K562 (cell line): ENCODE measurements at regions not wholly inside any gene's neighbourhood (a gene's known extent, or its start where the extent isn't known, plus 50 kb on each side); places are given as distances from the start of the nearest gene placed in this dataset.

Source experiments
- ARNT ChIP-seq, 2 experiments: fragments of 450-650 bp; IDR thresholded peaks; 2 replicates each; pipeline ENCODE4 v1.6.1; 2016; ENCODE audit warnings: mild to moderate bottlenecking in 1 of 2
- BRCA1 ChIP-seq, 2 experiments: fragments of 450-650 bp in 1 of 2; sonication (generic) in 1 of 2; formaldehyde crosslinking in 1 of 2; IDR thresholded peaks; 2 replicates each; pipeline versions ENCODE4 v1.5.0 to v1.6.1; 2017 to 2020; ENCODE audit warnings: mild to moderate bottlenecking in 1 of 2, missing genetic modification reagents in 1 of 2
- CCAR2 ChIP-seq: fragments of 200-400 bp; formaldehyde crosslinking; IDR thresholded peaks from 2 replicates; pipeline ENCODE4 v1.6.1; 2017; ENCODE audit warnings: mild to moderate bottlenecking, low read depth, low read length
- CEBPG ChIP-seq, 3 experiments: fragments of 200-800 bp in 1 of 3; sonication (Bioruptor generic) in 1 of 3; sonication (generic) in 1 of 3; formaldehyde crosslinking in 1 of 3; IDR thresholded peaks in 2 of 3; conservative IDR thresholded peaks in 1 of 3; 2 replicates each; pipeline versions ENCODE4 v1.6.1 to v1.8.0; 2016 to 2022; ENCODE audit warnings: missing compliant biosample characterization in 2 of 3, missing genetic modification characterization in 2 of 3, mild to moderate bottlenecking in 1 of 3, missing genetic modification reagents in 1 of 3
- GABPB2 ChIP-seq: fragments of 250-450 bp; sonication (Bioruptor Pico); conservative IDR thresholded peaks from 2 replicates; pipeline ENCODE4 v1.5.1; 2021; ENCODE audit warnings: mild to moderate bottlenecking
- GTF3C2 ChIP-seq: IDR thresholded peaks from 3 replicates; pipeline ENCODE4 v1.6.1; 2011; ENCODE audit warnings: borderline replicate concordance, mild to moderate bottlenecking, moderate library complexity; ENCODE audit not compliant: insufficient read length; ENCODE audit errors: extremely low read depth
- HNRNPUL1 ChIP-seq: fragments of 200-400 bp; formaldehyde crosslinking; IDR thresholded peaks from 2 replicates; pipeline ENCODE4 v1.6.1; 2017; ENCODE audit warnings: low read length
- IRF2 ChIP-seq: sonication (generic); formaldehyde crosslinking; IDR thresholded peaks from 2 replicates; pipeline ENCODE4 v1.8.1; 2022; ENCODE audit warnings: mild to moderate bottlenecking, missing genetic modification reagents
- LARP7 ChIP-seq: fragments of 450-650 bp; IDR thresholded peaks from 2 replicates; pipeline ENCODE4 v1.6.1; 2016
- MCM5 ChIP-seq: fragments of 450-650 bp; IDR thresholded peaks from 2 replicates; pipeline ENCODE4 v1.6.1; 2016; ENCODE audit warnings: low read depth
- MEF2D ChIP-seq: conservative IDR thresholded peaks from 2 replicates; pipeline ENCODE4 v1.6.1; 2016; ENCODE audit warnings: low read depth, missing genetic modification characterization, missing compliant biosample characterization
- POLR2A ChIP-seq: fragments of 450-650 bp; conservative IDR thresholded peaks from 2 replicates; pipeline ENCODE4 v1.6.1; 2016
- POLR2H ChIP-seq: IDR thresholded peaks from 2 replicates; pipeline ENCODE4 v1.6.1; 2016; ENCODE audit warnings: missing genetic modification characterization, low read depth, mild to moderate bottlenecking, control low read depth, missing compliant biosample characterization, moderate library complexity
- PURB ChIP-seq: sonication (generic); formaldehyde crosslinking; IDR thresholded peaks from 2 replicates; pipeline ENCODE4 v1.9.0; 2021; ENCODE audit warnings: low read depth, mild to moderate bottlenecking, missing genetic modification reagents
- SAP30 ChIP-seq: fragments of 200-600 bp; sonication (generic); IDR thresholded peaks from 2 replicates; pipeline ENCODE4 v1.6.1; 2012; ENCODE audit warnings: borderline replicate concordance, low read depth, mild to moderate bottlenecking, moderate library complexity, low read length, control low read depth, inconsistent platforms; ENCODE audit not compliant: insufficient read depth, poor library complexity, severe bottlenecking
- SIN3A ChIP-seq, 2 experiments: fragments of 150-350 bp in 1 of 2; IDR thresholded peaks; 2 replicates each; pipeline ENCODE4 v1.6.1; 2011 to 2016; ENCODE audit warnings: borderline replicate concordance in 2 of 2, low read depth in 2 of 2, low read length in 2 of 2, mild to moderate bottlenecking in 2 of 2, moderate library complexity in 2 of 2; ENCODE audit not compliant: control insufficient read depth in 1 of 2
- SMC3 ChIP-seq: conservative IDR thresholded peaks from 2 replicates; pipeline ENCODE4 v1.6.1; 2011; ENCODE audit warnings: low read depth, low read length, improper control_type of control experiment; ENCODE audit not compliant: insufficient read depth
- SP2 ChIP-seq: IDR thresholded peaks from 2 replicates; pipeline ENCODE4 v1.6.1; 2011; ENCODE audit warnings: mild to moderate bottlenecking, low read depth, low read length, moderate library complexity; ENCODE audit not compliant: poor library complexity, severe bottlenecking; ENCODE audit errors: extremely low read depth
- TGIF2 ChIP-seq: sonication (generic); formaldehyde crosslinking; IDR thresholded peaks from 2 replicates; pipeline ENCODE4 v1.8.1; 2022; ENCODE audit warnings: mild to moderate bottlenecking, missing genetic modification reagents, moderate library complexity
- ZNF263 ChIP-seq: sonication (generic); formaldehyde crosslinking; IDR thresholded peaks from 2 replicates; pipeline ENCODE4 v1.8.0; 2022; ENCODE audit warnings: mild to moderate bottlenecking, missing genetic modification reagents, borderline replicate concordance
- ZNF316 ChIP-seq: fragments of 450-650 bp; IDR thresholded peaks from 2 replicates; pipeline ENCODE4 v1.6.1; 2016
- ZNF57 ChIP-seq: fragments of 450-650 bp; formaldehyde crosslinking; IDR thresholded peaks from 2 replicates; pipeline ENCODE4 v1.4.0; 2020; ENCODE audit warnings: mild to moderate bottlenecking, moderate library complexity
- ZSCAN32 ChIP-seq: fragments of 450-650 bp; formaldehyde crosslinking; IDR thresholded peaks from 2 replicates; pipeline ENCODE4 v1.4.0; 2020; ENCODE audit warnings: mild to moderate bottlenecking, moderate library complexity
- TF ChIP-seq, protein P1 (sequence below), 2 experiments: IDR thresholded peaks; 2 replicates each; pipeline ENCODE4 v1.6.1; 2011; ENCODE audit warnings: borderline replicate concordance in 1 of 2, control low read depth in 1 of 2, low read depth in 1 of 2, low read length in 1 of 2, mild to moderate bottlenecking in 1 of 2, mixed read lengths in 1 of 2, moderate library complexity in 1 of 2; ENCODE audit not compliant: insufficient read depth in 1 of 2, insufficient read length in 1 of 2, poor library complexity in 1 of 2, severe bottlenecking in 1 of 2; ENCODE audit errors: extremely low read depth in 1 of 2

DNA sequence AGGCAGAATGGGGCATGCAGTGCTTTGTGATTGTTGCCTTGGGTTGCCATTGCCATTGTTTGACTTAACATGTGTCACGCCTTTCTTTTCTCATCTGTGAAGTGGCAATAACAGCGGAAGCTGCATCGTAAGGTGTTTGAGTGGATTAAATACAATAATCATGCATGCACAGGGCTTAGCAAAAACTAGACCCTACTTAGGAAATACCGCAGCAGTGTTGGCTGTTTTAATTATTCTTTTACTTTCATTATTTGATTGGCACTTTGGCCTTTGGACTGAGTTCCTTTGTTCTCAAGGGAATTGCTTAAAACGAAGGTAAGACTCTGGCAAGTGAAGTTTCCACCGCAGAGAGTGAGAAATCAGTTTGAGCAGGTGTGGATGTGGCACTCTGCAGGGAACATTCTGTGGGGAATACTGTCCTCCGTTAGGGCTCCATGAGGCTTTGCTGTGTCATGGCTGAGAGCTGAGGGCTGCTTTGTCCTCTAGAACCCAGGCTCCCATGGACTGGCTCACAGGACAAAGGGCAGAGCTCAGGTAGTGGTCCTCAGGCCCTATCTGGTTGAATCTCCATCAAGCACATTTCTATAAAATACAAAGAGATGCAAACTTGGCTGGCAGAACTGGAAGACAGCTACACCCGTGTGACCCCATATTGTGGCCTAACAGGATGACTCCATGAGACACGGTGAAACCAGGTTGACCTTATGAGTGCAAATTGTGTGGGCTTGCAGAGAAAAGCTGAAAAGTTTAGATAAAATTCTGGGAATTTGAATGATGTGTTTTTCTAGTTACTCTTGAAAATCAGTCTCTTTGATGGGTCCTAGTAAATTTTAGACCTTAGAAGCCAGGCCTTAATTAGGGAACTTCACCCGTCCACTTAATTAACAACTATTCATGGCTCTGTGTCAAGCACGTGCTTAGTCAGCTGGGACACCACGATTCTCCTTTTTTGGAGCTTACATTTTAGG, 407.2 kb downstream of the KCNRG start (continued):
- no peak for TF ChIP-seq GTF3C2
- no peak for TF ChIP-seq ZSCAN32 (CRISPR knock-in tag)
- TF ChIP-seq IRF2 (CRISPR knock-in tag): no peak
- no peak for TF ChIP-seq POLR2A
- TF ChIP-seq, protein P1, sequence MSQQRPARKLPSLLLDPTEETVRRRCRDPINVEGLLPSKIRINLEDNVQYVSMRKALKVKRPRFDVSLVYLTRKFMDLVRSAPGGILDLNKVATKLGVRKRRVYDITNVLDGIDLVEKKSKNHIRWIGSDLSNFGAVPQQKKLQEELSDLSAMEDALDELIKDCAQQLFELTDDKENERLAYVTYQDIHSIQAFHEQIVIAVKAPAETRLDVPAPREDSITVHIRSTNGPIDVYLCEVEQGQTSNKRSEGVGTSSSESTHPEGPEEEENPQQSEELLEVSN (IDR thresholded peaks at IDR 0.05; ENCODE audit: borderline replicate concordance in 1 of 2, extremely low read depth in 1 of 2, insufficient read depth in 1 of 2, insufficient read length in 1 of 2, low read depth in 1 of 2, low read length in 1 of 2, poor library complexity in 1 of 2, severe bottlenecking in 1 of 2): peak in 1 of 2 experiments; percentile 38
- TF ChIP-seq SMC3: no peak
- no peak for TF ChIP-seq TGIF2 (CRISPR knock-in tag)
- no peak for TF ChIP-seq POLR2H (tag)
- no peak for TF ChIP-seq MCM5
- TF ChIP-seq SP2: no peak
- no peak for TF ChIP-seq LARP7
- no peak for TF ChIP-seq CCAR2
- no peak for TF ChIP-seq HNRNPUL1
- no peak for TF ChIP-seq BRCA1 (IDR thresholded peaks at IDR 0.05)
- no peak for TF ChIP-seq BRCA1 (CRISPR knock-in tag; IDR thresholded peaks at IDR 0.05)
- TF ChIP-seq GABPB2 (CRISPR knock-in tag): no peak
- TF ChIP-seq SIN3A (IDR thresholded peaks at IDR 0.05; ENCODE audit: borderline replicate concordance in 2 of 2, control insufficient read depth in 1 of 2, low read depth in 2 of 2, low read length in 2 of 2): no peak
- TF ChIP-seq CEBPG (CRISPR knock-in tag; IDR thresholded peaks at IDR 0.05): no peak
- TF ChIP-seq CEBPG (tag; conservative IDR thresholded peaks at IDR 0.05 in 1 of 2, IDR thresholded peaks at IDR 0.05 in 1 of 2): no peak
- TF ChIP-seq ZNF263 (CRISPR knock-in tag): no peak
- no peak for TF ChIP-seq MEF2D (tag)
- TF ChIP-seq ZNF57 (CRISPR knock-in tag): no peak
- TF ChIP-seq ARNT (IDR thresholded peaks at IDR 0.05): no peak
- TF ChIP-seq ZNF316: peak; percentile 41
- no peak for TF ChIP-seq SAP30
- TF ChIP-seq PURB (CRISPR knock-in tag): no peak
